Type B pancreatic cell (in vitro differentiated cells): ENCODE measurements at regions not wholly inside any gene's neighbourhood (a gene's known extent, or its start where the extent isn't known, plus 50 kb on each side); places are given as distances from the start of the nearest gene placed in this dataset.
"Not testable (repeated sequence)": the region's sequence is repeated elsewhere in the genome, so short reads cannot be mapped to it uniquely, and the experiment has no call there.

ENCODE experiments used
- DNase-seq: peaks from one replicate; pipeline ENCODE4 v3.0.0; 2021; ENCODE audit warnings: mixed read lengths; ENCODE audit not compliant: unreplicated experiment; ENCODE audit errors: extremely low spot score
- H3K27ac Mint-ChIP-seq: 2 replicates; pipeline ENCODE4 v1.8.0; 2021; ENCODE audit warnings: mild to moderate bottlenecking, mixed read lengths
- H3K27me3 Mint-ChIP-seq: 2 replicates; pipeline ENCODE4 v1.8.0; 2021; ENCODE audit warnings: mixed read lengths
- H3K36me3 Mint-ChIP-seq: 2 replicates; pipeline ENCODE4 v1.8.0; 2021; ENCODE audit warnings: mixed read lengths
- H3K4me1 Mint-ChIP-seq: one replicate; pipeline ENCODE4 v1.8.0; 2021; ENCODE audit warnings: mixed read lengths; ENCODE audit not compliant: unreplicated experiment
- H3K4me3 Mint-ChIP-seq: 2 replicates; pipeline ENCODE4 v1.8.0; 2021; ENCODE audit warnings: mild to moderate bottlenecking, mixed read lengths
- H3K9me3 Mint-ChIP-seq: 2 replicates; pipeline ENCODE4 v1.8.0; 2021; ENCODE audit warnings: mixed read lengths
- CTCF ChIP-seq: fragments of 200-600 bp; sonication (generic); conservative IDR thresholded peaks from 2 replicates; pipeline ENCODE4 v1.5.0; 2021; ENCODE audit warnings: antibody characterized with exemption, mild to moderate bottlenecking

GRCh38 chr12:46604684-46605083 is 221.1 kb downstream of the SLC38A4 start:
- Mint-ChIP-seq H3K27me3 (no peaks in the 10 kb centered on the region), H3K36me3 (peaks cover 3% of the 10 kb centered on the region), H3K4me3 (no peak overlapping the region), H3K4me1 (peaks cover 9% of the 10 kb centered on the region), H3K27ac (no peak overlapping the region), H3K9me3 (peaks cover 6% of the 10 kb centered on the region)
- no peak for DNase-seq
- no peak for TF ChIP-seq CTCF

- no peak for TF ChIP-seq CTCF
- Mint-ChIP-seq H3K4me1 (peaks cover 5% of the 10 kb centered on the region), H3K36me3 (peaks cover 3% of the 10 kb centered on the region), H3K27ac (no peak overlapping the region), H3K9me3 (peaks cover 6% of the 10 kb centered on the region), H3K27me3 (no peaks in the 10 kb centered on the region), H3K4me3 (no peak overlapping the region)
- no peak for DNase-seq
Observed at GRCh38 chr12:46603776-46604456, 221.9 kb downstream of the SLC38A4 start.

GRCh38 chr12:46602474-46602873 is 223.3 kb downstream of the SLC38A4 start:
- no peak for DNase-seq
- TF ChIP-seq CTCF: no peak
- Mint-ChIP-seq H3K4me1 (no peaks in the 10 kb centered on the region), H3K27ac (no peak overlapping the region), H3K36me3 (peaks cover 3% of the 10 kb centered on the region), H3K27me3 (no peaks in the 10 kb centered on the region), H3K4me3 (no peak overlapping the region), H3K9me3 (peaks cover 6% of the 10 kb centered on the region)

GRCh38 chr12:46590991-46591703 is 218.6 kb upstream of the SLC38A2 start:
- no peaks in the 10 kb centered on the region for H3K4me1 Mint-ChIP-seq
- no peak overlapping the region for H3K4me3 Mint-ChIP-seq
- no peak for DNase-seq
- H3K27ac Mint-ChIP-seq: no peak overlapping the region
- TF ChIP-seq CTCF: no peak
- no peaks in the 10 kb centered on the region for H3K27me3 Mint-ChIP-seq
- peaks cover 4% of the 10 kb centered on the region for H3K36me3 Mint-ChIP-seq
- peaks cover 5% of the 10 kb centered on the region for H3K9me3 Mint-ChIP-seq

GRCh38 chr12:46585854-46586621 is 213.5 kb upstream of the SLC38A2 start:
- H3K4me3 Mint-ChIP-seq: no peak overlapping the region
- no peaks in the 10 kb centered on the region for H3K4me1 Mint-ChIP-seq
- no peak for DNase-seq
- peaks cover 21% of the 10 kb centered on the region for H3K9me3 Mint-ChIP-seq
- H3K27ac Mint-ChIP-seq: no peak overlapping the region
- H3K36me3 Mint-ChIP-seq: peaks cover 4% of the 10 kb centered on the region
- TF ChIP-seq CTCF: no peak
- H3K27me3 Mint-ChIP-seq: no peaks in the 10 kb centered on the region

- H3K4me3 Mint-ChIP-seq, DNase-seq, H3K27me3 Mint-ChIP-seq, H3K4me1 Mint-ChIP-seq, H3K27ac Mint-ChIP-seq, H3K36me3 Mint-ChIP-seq: not testable (repeated sequence)
- H3K9me3 Mint-ChIP-seq: peaks cover 16% of the 10 kb centered on the region
Observed at GRCh38 chr12:46584098-46584497, 211.5 kb upstream of the SLC38A2 start.

GRCh38 chr12:46581990-46582389 is 209.4 kb upstream of the SLC38A2 start:
- not testable (repeated sequence) for H3K4me3 Mint-ChIP-seq

More at GRCh38 chr12:46581990-46582389, 209.4 kb upstream of the SLC38A2 start:
- not testable (repeated sequence) for H3K27me3 Mint-ChIP-seq, DNase-seq, H3K27ac Mint-ChIP-seq, H3K36me3 Mint-ChIP-seq, H3K4me1 Mint-ChIP-seq
- H3K9me3 Mint-ChIP-seq: peaks cover 20% of the 10 kb centered on the region
